ENCODE measurements at regions not wholly inside any gene's neighbourhood (a gene's known extent, or its start where the extent isn't known, plus 50 kb on each side); places are given as distances from the start of the nearest gene placed in this dataset.

GRCh38 chr3:20701641-20702040 is 515.6 kb upstream of the SGO1 start:
- DNase-seq (ENCODE audit: low read depth), result no peak
- no peaks in the 10 kb centered on the region for H3K27me3 ChIP-seq (ENCODE audit: control insufficient read depth, insufficient read depth, low read length)
- no peaks in the 10 kb centered on the region for H3K36me3 ChIP-seq (ENCODE audit: control insufficient read depth, insufficient read depth, low read length)
- no peak overlapping the region for H3K4me3 ChIP-seq (ENCODE audit: low read depth, low read length)
- no peak for TF ChIP-seq CTCF (IDR thresholded peaks at IDR 0.05; ENCODE audit: insufficient read depth, low read length, poor library complexity, severe bottlenecking)

- no peak for TF ChIP-seq CTCF (IDR thresholded peaks at IDR 0.05; ENCODE audit: insufficient read depth, low read length, poor library complexity, severe bottlenecking)
- Histone ChIP-seq H3K27me3 (ENCODE audit: control insufficient read depth, insufficient read depth, low read length) (no peaks in the 10 kb centered on the region), H3K4me3 (ENCODE audit: low read depth, low read length) (no peak overlapping the region), H3K36me3 (ENCODE audit: control insufficient read depth, insufficient read depth, low read length) (no peaks in the 10 kb centered on the region)
- DNase-seq (ENCODE audit: low read depth), result no peak
These were observed 514.7 kb upstream of the SGO1 start for GRCh38 chr3:20700714-20701113.

- no peak for TF ChIP-seq CTCF (IDR thresholded peaks at IDR 0.05; ENCODE audit: insufficient read depth, low read length, poor library complexity, severe bottlenecking)
- H3K36me3 ChIP-seq (ENCODE audit: control insufficient read depth, insufficient read depth, low read length), result no peaks in the 10 kb centered on the region
- no peak for DNase-seq (ENCODE audit: low read depth)
- H3K4me3 ChIP-seq (ENCODE audit: low read depth, low read length), result no peak overlapping the region
- no peaks in the 10 kb centered on the region for H3K27me3 ChIP-seq (ENCODE audit: control insufficient read depth, insufficient read depth, low read length)
These were observed 512.9 kb upstream of the SGO1 start for GRCh38 chr3:20698896-20699295.

GRCh38 chr3:20696388-20697150 is 510.6 kb upstream of the SGO1 start:
- no peaks in the 10 kb centered on the region for H3K36me3 ChIP-seq (ENCODE audit: control insufficient read depth, insufficient read depth, low read length)
- no peak for TF ChIP-seq CTCF (IDR thresholded peaks at IDR 0.05; ENCODE audit: insufficient read depth, low read length, poor library complexity, severe bottlenecking)
- H3K27me3 ChIP-seq (ENCODE audit: control insufficient read depth, insufficient read depth, low read length), result no peaks in the 10 kb centered on the region
- no peak for DNase-seq (ENCODE audit: low read depth)
- no peak overlapping the region for H3K4me3 ChIP-seq (ENCODE audit: low read depth, low read length)

GRCh38 chr3:20692675-20693074 is 506.7 kb upstream of the SGO1 start:
- no peaks in the 10 kb centered on the region for H3K36me3 ChIP-seq (ENCODE audit: control insufficient read depth, insufficient read depth, low read length)
- DNase-seq (ENCODE audit: low read depth), result no peak
- no peak for TF ChIP-seq CTCF (IDR thresholded peaks at IDR 0.05; ENCODE audit: insufficient read depth, low read length, poor library complexity, severe bottlenecking)
- H3K4me3 ChIP-seq (ENCODE audit: low read depth, low read length), result no peak overlapping the region
- no peaks in the 10 kb centered on the region for H3K27me3 ChIP-seq (ENCODE audit: control insufficient read depth, insufficient read depth, low read length)

- Histone ChIP-seq H3K27me3 (ENCODE audit: control insufficient read depth, insufficient read depth, low read length) (no peaks in the 10 kb centered on the region), H3K4me3 (ENCODE audit: low read depth, low read length) (no peak overlapping the region), H3K36me3 (ENCODE audit: control insufficient read depth, insufficient read depth, low read length) (no peaks in the 10 kb centered on the region)
- no peak for DNase-seq (ENCODE audit: low read depth)
- TF ChIP-seq CTCF (IDR thresholded peaks at IDR 0.05; ENCODE audit: insufficient read depth, low read length, poor library complexity, severe bottlenecking), result no peak
These were observed 497.9 kb upstream of the SGO1 start for GRCh38 chr3:20683910-20684309.
